ENCODE measurements at regions not wholly inside any gene's neighbourhood (a gene's known extent, or its start where the extent isn't known, plus 50 kb on each side); places are given as distances from the start of the nearest gene placed in this dataset.

DNA sequence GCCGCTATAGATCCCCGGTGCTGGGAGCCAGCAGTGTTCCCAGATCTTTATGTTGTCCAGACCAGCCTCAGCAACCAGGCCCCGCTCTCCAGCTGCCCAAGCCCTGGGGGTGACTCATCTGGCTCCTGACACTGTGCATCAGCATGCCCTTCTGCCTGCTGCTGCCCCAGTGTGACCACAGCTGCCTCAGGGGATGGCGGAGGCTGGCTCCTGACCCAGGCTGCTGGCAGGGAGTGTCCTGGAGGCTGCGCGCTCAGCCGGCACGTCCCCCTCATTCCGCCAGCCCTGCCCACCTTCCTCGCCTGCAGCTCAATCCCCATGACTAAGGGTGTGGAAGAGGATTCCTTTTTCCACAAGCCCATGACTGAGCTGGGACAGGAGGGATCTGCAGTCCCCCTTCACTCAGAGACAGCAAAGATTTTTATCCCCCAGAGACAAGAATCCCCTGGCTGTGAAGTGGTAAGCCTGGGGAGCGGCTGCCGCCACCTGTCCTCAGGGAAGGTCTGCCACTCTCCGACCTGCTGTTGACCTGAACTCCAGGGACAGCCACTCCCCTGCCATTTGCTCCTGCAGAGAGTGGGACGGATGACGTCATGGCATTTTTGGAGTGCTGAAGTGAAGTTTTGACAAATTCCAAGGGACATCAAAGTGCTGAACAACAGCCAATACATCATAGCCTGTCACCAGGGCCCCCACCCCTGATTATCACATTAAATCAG, 182.8 kb upstream of the BMPER start:
- TF ChIP-seq, protein P1, sequence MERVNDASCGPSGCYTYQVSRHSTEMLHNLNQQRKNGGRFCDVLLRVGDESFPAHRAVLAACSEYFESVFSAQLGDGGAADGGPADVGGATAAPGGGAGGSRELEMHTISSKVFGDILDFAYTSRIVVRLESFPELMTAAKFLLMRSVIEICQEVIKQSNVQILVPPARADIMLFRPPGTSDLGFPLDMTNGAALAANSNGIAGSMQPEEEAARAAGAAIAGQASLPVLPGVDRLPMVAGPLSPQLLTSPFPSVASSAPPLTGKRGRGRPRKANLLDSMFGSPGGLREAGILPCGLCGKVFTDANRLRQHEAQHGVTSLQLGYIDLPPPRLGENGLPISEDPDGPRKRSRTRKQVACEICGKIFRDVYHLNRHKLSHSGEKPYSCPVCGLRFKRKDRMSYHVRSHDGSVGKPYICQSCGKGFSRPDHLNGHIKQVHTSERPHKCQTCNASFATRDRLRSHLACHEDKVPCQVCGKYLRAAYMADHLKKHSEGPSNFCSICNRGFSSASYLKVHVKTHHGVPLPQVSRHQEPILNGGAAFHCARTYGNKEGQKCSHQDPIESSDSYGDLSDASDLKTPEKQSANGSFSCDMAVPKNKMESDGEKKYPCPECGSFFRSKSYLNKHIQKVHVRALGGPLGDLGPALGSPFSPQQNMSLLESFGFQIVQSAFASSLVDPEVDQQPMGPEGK (CRISPR knock-in tag; IDR thresholded peaks at IDR 0.05; ENCODE audit: borderline replicate concordance) = no peak
- TF ChIP-seq, protein P2, sequence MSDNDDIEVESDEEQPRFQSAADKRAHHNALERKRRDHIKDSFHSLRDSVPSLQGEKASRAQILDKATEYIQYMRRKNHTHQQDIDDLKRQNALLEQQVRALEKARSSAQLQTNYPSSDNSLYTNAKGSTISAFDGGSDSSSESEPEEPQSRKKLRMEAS (CRISPR knock-in tag; IDR thresholded peaks at IDR 0.05) = no peak
- no peak for TF ChIP-seq GABPB2 (CRISPR knock-in tag; conservative IDR thresholded peaks at IDR 0.05)
